Loucy (cell line): ENCODE measurements at regions not wholly inside any gene's neighbourhood (a gene's known extent, or its start where the extent isn't known, plus 50 kb on each side); places are given as distances from the start of the nearest gene placed in this dataset.

Source experiments
- H2AFZ ChIP-seq: fragments of 200-600 bp; sonication (generic); 2 replicates; pipeline ENCODE4 v1.6.0; 2016; ENCODE audit warnings: antibody characterized with exemption, mild to moderate bottlenecking, low read length, moderate library complexity
- H3F3A ChIP-seq: fragments of 200-600 bp; 2 replicates; pipeline ENCODE4 v1.6.0; 2016; ENCODE audit warnings: antibody characterized with exemption, low read depth, mild to moderate bottlenecking
- H3K27me3 ChIP-seq: fragments of 200-600 bp; sonication (generic); 2 replicates; pipeline ENCODE4 v1.6.1; 2014; ENCODE audit warnings: low read length, mild to moderate bottlenecking; ENCODE audit not compliant: insufficient read depth, poor library complexity, severe bottlenecking
- H3K36me3 ChIP-seq: fragments of 200-600 bp; sonication (generic); 2 replicates; pipeline ENCODE4 v1.6.1; 2016; ENCODE audit warnings: low read length; ENCODE audit not compliant: insufficient read depth
- H3K4me1 ChIP-seq: fragments of 200-600 bp; sonication (generic); 2 replicates; pipeline ENCODE4 v1.5.1; 2014; ENCODE audit warnings: low read length, mild to moderate bottlenecking; ENCODE audit not compliant: insufficient read depth, poor library complexity, severe bottlenecking
- H3K4me2 ChIP-seq: fragments of 200-600 bp; sonication (generic); 2 replicates; pipeline ENCODE4 v1.6.0; 2014; ENCODE audit warnings: antibody characterized with exemption, low read length, low read depth, mild to moderate bottlenecking; ENCODE audit not compliant: poor library complexity, severe bottlenecking
- H3K4me3 ChIP-seq: fragments of 200-600 bp; sonication (generic); 2 replicates; pipeline ENCODE4 v1.5.1; 2014; ENCODE audit warnings: low read length, mild to moderate bottlenecking, mixed read lengths; ENCODE audit not compliant: poor library complexity, severe bottlenecking
- H3K79me2 ChIP-seq: fragments of 200-600 bp; sonication (generic); 2 replicates; pipeline ENCODE4 v1.6.1; 2014; ENCODE audit warnings: low read length; ENCODE audit not compliant: insufficient read depth
- H3K9ac ChIP-seq: fragments of 200-600 bp; sonication (generic); 2 replicates; pipeline ENCODE4 v1.6.0; 2014; ENCODE audit warnings: mild to moderate bottlenecking, low read depth, low read length, moderate library complexity; ENCODE audit not compliant: poor library complexity, severe bottlenecking
- H3K9me2 ChIP-seq: fragments of 200-600 bp; sonication (generic); replicated peaks from 2 replicates; pipeline ENCODE4 v1.6.1; 2016; ENCODE audit warnings: low read depth, low read length, mixed read lengths
- H3K9me3 ChIP-seq: fragments of 200-600 bp; sonication (generic); 2 replicates; pipeline ENCODE4 v1.6.1; 2014; ENCODE audit warnings: mild to moderate bottlenecking, antibody characterized with exemption, low read length, low read depth; ENCODE audit not compliant: insufficient read depth
- H4K20me1 ChIP-seq: fragments of 200-600 bp; sonication (generic); 2 replicates; pipeline ENCODE4 v1.6.0; 2014; ENCODE audit warnings: antibody characterized with exemption, low read length, mild to moderate bottlenecking; ENCODE audit not compliant: insufficient read depth, poor library complexity, severe bottlenecking
- CTCF ChIP-seq: fragments of 200-600 bp; sonication (generic); conservative IDR thresholded peaks from 2 replicates; pipeline ENCODE4 v1.5.1; 2014; ENCODE audit warnings: mild to moderate bottlenecking, antibody characterized with exemption, low read length
- EZH2phosphoT487 ChIP-seq: fragments of 200-600 bp; IDR thresholded peaks from 2 replicates; pipeline ENCODE4 v1.6.1; 2018; ENCODE audit warnings: antibody characterized with exemption, mild to moderate bottlenecking, moderate library complexity, borderline replicate concordance

- Histone ChIP-seq H3K27me3 (no peaks in the 10 kb centered on the region), H2AFZ (no peak overlapping the region)
Measured at GRCh38 chrX:139246295-139246694, 284.2 kb upstream of the F9 start.

GRCh38 chrX:139237141-139237540, 293.4 kb upstream of the F9 start:
- H3K27me3 ChIP-seq, result no peaks in the 10 kb centered on the region
- H3F3A ChIP-seq, result no peaks in the 10 kb centered on the region

More at GRCh38 chrX:139246295-139246694, 284.2 kb upstream of the F9 start:
- no peaks in the 10 kb centered on the region for H3K4me1 ChIP-seq
- H3K79me2 ChIP-seq, result no peaks in the 10 kb centered on the region
- no peaks in the 10 kb centered on the region for H3K36me3 ChIP-seq
- H3K9me3 ChIP-seq, result no peaks in the 10 kb centered on the region
- no peak overlapping the region for H3K4me2 ChIP-seq
- H4K20me1 ChIP-seq, result no peaks in the 10 kb centered on the region
- H3F3A ChIP-seq, result no peaks in the 10 kb centered on the region
- no peaks in the 10 kb centered on the region for H3K9me2 ChIP-seq
- H3K9ac ChIP-seq, result no peak overlapping the region
- H3K4me3 ChIP-seq, result no peak overlapping the region
- TF ChIP-seq EZH2phosphoT487 (no peak), CTCF (no peak)

GRCh38 chrX:139234898-139235297, 295.6 kb upstream of the F9 start:
- no peaks in the 10 kb centered on the region for H3K9me2 ChIP-seq
- H3K4me2 ChIP-seq, result no peak overlapping the region
- H2AFZ ChIP-seq, result no peak overlapping the region
- H3K79me2 ChIP-seq, result no peaks in the 10 kb centered on the region
- no peak overlapping the region for H3K4me3 ChIP-seq
- no peaks in the 10 kb centered on the region for H3K27me3 ChIP-seq
- H3K36me3 ChIP-seq, result no peaks in the 10 kb centered on the region
- TF ChIP-seq EZH2phosphoT487, result no peak
- TF ChIP-seq CTCF, result no peak
- no peak overlapping the region for H3K9ac ChIP-seq
- H3F3A ChIP-seq, result no peaks in the 10 kb centered on the region
- H3K4me1 ChIP-seq, result no peaks in the 10 kb centered on the region
- H4K20me1 ChIP-seq, result no peaks in the 10 kb centered on the region
- H3K9me3 ChIP-seq, result no peaks in the 10 kb centered on the region

More at GRCh38 chrX:139237141-139237540, 293.4 kb upstream of the F9 start:
- H3K9me2 ChIP-seq, result no peaks in the 10 kb centered on the region
- H3K4me2 ChIP-seq, result no peak overlapping the region
- TF ChIP-seq EZH2phosphoT487, result no peak
- TF ChIP-seq CTCF, result no peak
- no peaks in the 10 kb centered on the region for H3K9me3 ChIP-seq
- H3K4me1 ChIP-seq, result no peaks in the 10 kb centered on the region
- no peak overlapping the region for H3K4me3 ChIP-seq
- no peaks in the 10 kb centered on the region for H3K79me2 ChIP-seq
- no peaks in the 10 kb centered on the region for H4K20me1 ChIP-seq
- H3K9ac ChIP-seq, result no peak overlapping the region
- H2AFZ ChIP-seq, result no peak overlapping the region
- no peaks in the 10 kb centered on the region for H3K36me3 ChIP-seq
